Esophagus (tissue), 2 donors: ENCODE measurements at regions not wholly inside any gene's neighbourhood (a gene's known extent, or its start where the extent isn't known, plus 50 kb on each side); places are given as distances from the start of the nearest gene placed in this dataset.

ENCODE experiments used
- H3K27ac ChIP-seq, 2 donors: one replicate each; pipeline ENCODE4 v1.5.1; 2013; ENCODE audit warnings: low read depth in 2 of 2, mild to moderate bottlenecking in 2 of 2, inconsistent platforms in 1 of 2, low read length in 1 of 2, moderate library complexity in 1 of 2
- H3K27me3 ChIP-seq, 2 donors: one replicate each; pipeline ENCODE4 v1.6.1; 2013; ENCODE audit warnings: low read length in 2 of 2, control low read depth in 1 of 2, mild to moderate bottlenecking in 1 of 2; ENCODE audit not compliant: insufficient read depth in 2 of 2, control insufficient read depth in 1 of 2
- H3K36me3 ChIP-seq, 2 donors: one replicate each; pipeline ENCODE4 v1.6.1; 2013; ENCODE audit warnings: low read length in 1 of 2; ENCODE audit not compliant: control insufficient read depth in 2 of 2, insufficient read depth in 2 of 2
- H3K4me1 ChIP-seq, 2 donors: one replicate each; pipeline ENCODE4 v1.6.1; 2013; ENCODE audit warnings: low read length in 1 of 2; ENCODE audit not compliant: control insufficient read depth in 2 of 2, insufficient read depth in 2 of 2
- H3K4me3 ChIP-seq, 2 donors: one replicate each; pipeline ENCODE4 v1.5.1; 2013; ENCODE audit warnings: low read length in 2 of 2, mild to moderate bottlenecking in 2 of 2, low read depth in 1 of 2, moderate library complexity in 1 of 2
- H3K9me3 ChIP-seq, 2 donors: one replicate each; pipeline ENCODE4 v1.6.1; 2013; ENCODE audit warnings: mild to moderate bottlenecking in 2 of 2, low read depth in 1 of 2, low read length in 1 of 2, moderate library complexity in 1 of 2; ENCODE audit not compliant: control insufficient read depth in 2 of 2, insufficient read depth in 1 of 2
- WGBS, 2 donors: extraction: QIAGEN DNeasy Blood & Tissue Kit; methylation state at CpG; one replicate each; pipeline ENCODE4 v1.1.7; 2013; 5-methylcytosine and 5-hydroxymethylcytosine counted together
- donor health status: healthy with polysubstance abuse.
- donor health status: Bipolar disorder and iron deficiency.

GRCh38 chr1:168960595-168960994, 145.9 kb upstream of the ATP1B1 start:
- Histone ChIP-seq H3K27ac (no peak overlapping the region), H3K36me3 (no peaks in the 10 kb centered on the region), H3K4me3 (no peak overlapping the region), H3K27me3 (no peaks in the 10 kb centered on the region), H3K4me1 (no peaks in the 10 kb centered on the region), H3K9me3 (no peaks in the 10 kb centered on the region)
- 65 to 75% methylated on average over 1 of the region's 1 CpG for WGBS, 2 donors

GRCh38 chr1:168963601-168964000, 142.9 kb upstream of the ATP1B1 start:
- H3K27me3 ChIP-seq = no peaks in the 10 kb centered on the region
- WGBS, 2 donors = 81 to 87% methylated on average over 2 of the region's 2 CpGs
- no peaks in the 10 kb centered on the region for H3K9me3 ChIP-seq
- no peak overlapping the region for H3K27ac ChIP-seq
- H3K4me3 ChIP-seq = no peak overlapping the region
- no peaks in the 10 kb centered on the region for H3K4me1 ChIP-seq
- no peaks in the 10 kb centered on the region for H3K36me3 ChIP-seq

GRCh38 chr1:168964478-168964877, 142.0 kb upstream of the ATP1B1 start:
- H3K4me3 ChIP-seq = no peak overlapping the region
- no peaks in the 10 kb centered on the region for H3K36me3 ChIP-seq
- H3K4me1 ChIP-seq = no peaks in the 10 kb centered on the region
- 90 to 92% methylated on average over 3 of the region's 3 CpGs for WGBS, 2 donors
- H3K27ac ChIP-seq = no peak overlapping the region
- H3K27me3 ChIP-seq = no peaks in the 10 kb centered on the region
- H3K9me3 ChIP-seq = no peaks in the 10 kb centered on the region

GRCh38 chr1:168966217-168966616, 140.3 kb upstream of the ATP1B1 start:
- Histone ChIP-seq H3K36me3 (no peaks in the 10 kb centered on the region), H3K27ac (no peak overlapping the region), H3K4me3 (no peak overlapping the region), H3K4me1 (no peaks in the 10 kb centered on the region), H3K27me3 (no peaks in the 10 kb centered on the region), H3K9me3 (no peaks in the 10 kb centered on the region)
- 83 to 89% methylated on average over 2 of the region's 2 CpGs for WGBS, 2 donors

DNA sequence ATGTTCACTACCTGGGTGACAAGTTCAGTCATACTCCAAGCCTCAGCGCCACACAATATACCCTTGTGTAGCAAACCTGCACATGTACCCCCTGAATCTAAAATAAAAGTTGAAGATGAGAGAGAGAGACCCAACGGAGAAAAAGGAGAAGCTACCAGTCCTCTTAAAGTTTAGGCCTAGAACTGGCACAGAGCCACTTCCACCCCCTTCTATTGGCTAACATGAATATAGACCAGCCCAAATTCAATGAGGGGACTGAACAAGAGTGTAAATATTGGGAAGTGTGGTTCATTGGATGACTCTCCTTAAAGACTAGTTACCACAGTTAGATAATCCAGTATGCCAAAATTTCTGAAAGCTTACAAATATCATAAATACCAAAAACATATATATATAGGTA, 139.9 kb upstream of the ATP1B1 start:
- 87 to 94% methylated on average over 2 of the region's 2 CpGs for WGBS, 2 donors
- H3K4me1 ChIP-seq = no peaks in the 10 kb centered on the region

DNA sequence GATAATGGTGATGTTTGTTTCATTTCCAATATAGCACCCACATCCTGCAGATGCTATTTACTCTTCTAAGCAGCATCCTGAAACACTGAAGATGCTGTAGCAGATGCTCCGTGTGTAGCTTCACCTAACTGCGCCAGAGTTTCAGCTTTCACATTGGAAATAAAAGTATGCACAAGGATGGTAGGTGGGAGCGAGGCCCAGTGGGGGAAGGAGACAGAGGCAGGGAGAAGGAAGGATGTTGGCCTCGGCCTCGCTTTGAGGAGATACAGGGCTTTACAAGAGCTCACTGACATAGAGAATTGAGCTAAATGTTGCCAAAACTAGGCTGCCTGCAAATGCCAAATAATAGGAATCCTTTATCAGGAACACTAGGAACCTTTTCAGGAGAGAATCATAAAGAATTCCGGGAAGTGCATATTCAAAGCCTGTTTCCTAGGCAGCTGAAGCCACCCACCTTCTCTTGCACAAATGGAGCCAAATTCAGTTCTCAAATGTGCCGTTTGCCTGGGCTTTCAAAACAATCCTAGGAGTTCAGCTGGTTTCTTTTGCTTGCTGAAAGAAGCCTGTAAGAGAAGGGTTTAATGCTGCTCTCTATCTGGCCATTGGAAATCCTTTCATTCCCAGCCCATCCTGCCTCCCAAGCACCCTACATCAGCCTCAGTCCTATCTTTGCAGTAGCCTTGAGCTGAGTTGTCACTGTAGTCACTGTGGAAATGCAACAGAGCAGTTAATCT, 135.4 kb upstream of the ATP1B1 start:
- Histone ChIP-seq H3K27me3 (no peaks in the 10 kb centered on the region), H3K4me1 (peaks cover 0 to 2% of the 10 kb centered on the region in 2 donors), H3K27ac (no peak overlapping the region), H3K9me3 (no peaks in the 10 kb centered on the region), H3K4me3 (no peak overlapping the region), H3K36me3 (no peaks in the 10 kb centered on the region)
- WGBS, 2 donors = 76% methylated on average over 7 of the region's 7 CpGs

More for the DNA sequence above, 139.9 kb upstream of the ATP1B1 start:
- H3K27me3 ChIP-seq = no peaks in the 10 kb centered on the region
- H3K36me3 ChIP-seq = no peaks in the 10 kb centered on the region
- no peak overlapping the region for H3K4me3 ChIP-seq
- H3K27ac ChIP-seq = no peak overlapping the region
- H3K9me3 ChIP-seq = no peaks in the 10 kb centered on the region

GRCh38 chr1:168972225-168972624, 134.3 kb upstream of the ATP1B1 start:
- no peaks in the 10 kb centered on the region for H3K27me3 ChIP-seq
- H3K4me3 ChIP-seq = no peak overlapping the region
- no peak overlapping the region for H3K27ac ChIP-seq
- H3K4me1 ChIP-seq = peaks cover 0 to 2% of the 10 kb centered on the region in 2 donors
- no peaks in the 10 kb centered on the region for H3K9me3 ChIP-seq
- no peaks in the 10 kb centered on the region for H3K36me3 ChIP-seq
- 81 to 85% methylated on average over 4 of the region's 4 CpGs for WGBS, 2 donors

GRCh38 chr1:168972887-168973286, 133.6 kb upstream of the ATP1B1 start:
- Histone ChIP-seq H3K4me1 (peaks cover 2% of the 10 kb centered on the region in 2 donors), H3K9me3 (no peaks in the 10 kb centered on the region), H3K27me3 (no peaks in the 10 kb centered on the region), H3K36me3 (no peaks in the 10 kb centered on the region), H3K4me3 (no peak overlapping the region), H3K27ac (no peak overlapping the region)
- WGBS, 2 donors = 36 to 41% methylated on average over 2 of the region's 2 CpGs

DNA sequence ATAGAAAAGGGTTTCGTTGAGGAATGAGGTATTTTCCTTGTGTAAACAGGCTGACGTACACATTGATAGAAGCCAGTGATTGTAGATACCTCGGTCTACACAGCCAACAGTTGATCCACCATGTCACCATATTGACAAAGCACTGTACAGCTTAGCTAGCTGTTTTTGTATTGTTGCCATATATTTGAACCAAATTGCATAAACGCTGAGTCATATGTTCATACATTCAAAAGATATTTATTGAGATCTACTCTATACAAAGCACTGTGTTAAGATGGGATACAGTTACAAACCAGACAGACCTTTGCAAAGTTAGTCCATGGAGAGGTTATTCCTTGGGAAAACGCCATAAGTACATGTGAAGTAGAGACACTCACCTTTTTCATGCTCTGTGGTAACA, 132.4 kb upstream of the ATP1B1 start:
- peaks cover 2% of the 10 kb centered on the region in 2 donors for H3K4me1 ChIP-seq
- H3K27me3 ChIP-seq = no peaks in the 10 kb centered on the region
- H3K9me3 ChIP-seq = no peaks in the 10 kb centered on the region
- no peak overlapping the region for H3K4me3 ChIP-seq
- H3K27ac ChIP-seq = no peak overlapping the region
- WGBS, 2 donors = 50 to 66% methylated on average over 5 of the region's 5 CpGs
- no peaks in the 10 kb centered on the region for H3K36me3 ChIP-seq

DNA sequence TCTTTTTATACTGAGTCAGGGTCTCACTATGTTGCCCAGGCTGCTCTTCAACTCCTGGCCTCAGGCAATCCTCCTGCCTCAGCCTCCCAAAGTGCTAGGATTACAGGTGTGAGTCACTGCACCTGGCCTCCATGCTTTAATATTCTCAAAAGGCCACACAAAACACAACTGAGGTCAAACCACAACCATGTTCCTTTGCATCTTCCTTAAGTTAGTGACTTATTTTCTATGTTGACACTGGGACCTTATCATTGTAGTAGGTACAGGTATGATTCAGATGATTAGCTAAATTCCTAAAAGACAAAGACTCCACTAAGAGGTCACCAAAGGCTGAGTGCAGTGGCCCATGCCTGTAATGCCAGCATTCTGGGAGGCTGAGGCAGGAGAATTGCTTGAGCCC, 131.9 kb upstream of the ATP1B1 start:
- Histone ChIP-seq H3K9me3 (no peaks in the 10 kb centered on the region), H3K4me3 (no peak overlapping the region), H3K4me1 (peaks cover 2% of the 10 kb centered on the region in 2 donors), H3K27ac (no peak overlapping the region), H3K27me3 (no peaks in the 10 kb centered on the region), H3K36me3 (no peaks in the 10 kb centered on the region)
